Vagina (tissue), 2 donors: ENCODE measurements at regions not wholly inside any gene's neighbourhood (a gene's known extent, or its start where the extent isn't known, plus 50 kb on each side); places are given as distances from the start of the nearest gene placed in this dataset.

Experiments used
- DNase-seq, 2 donors: peaks; one replicate each; pipeline ENCODE4 v3.0.0-alpha.2; 2017; ENCODE audit errors: extremely low spot score in 2 of 2
- H3K27ac ChIP-seq: fragments of 200-600 bp; sonication (generic); one replicate; pipeline ENCODE4 v1.5.1; 2019
- H3K27me3 ChIP-seq: fragments of 200-600 bp; sonication (generic); one replicate; pipeline ENCODE4 v1.5.1; 2019
- H3K36me3 ChIP-seq, 2 donors: fragments of 200-600 bp; sonication (generic); one replicate each; pipeline ENCODE4 v1.5.1; 2017 to 2019
- H3K4me1 ChIP-seq: fragments of 200-600 bp; sonication (generic); one replicate; pipeline ENCODE4 v1.5.1; 2019
- H3K4me3 ChIP-seq, 2 donors: fragments of 200-600 bp; sonication (generic); 1 replicate in 1 of 2; 2 replicates in 1 of 2; pipeline ENCODE4 v1.5.1; 2016 to 2019
- H3K9me3 ChIP-seq: fragments of 200-600 bp; sonication (generic); one replicate; pipeline ENCODE4 v1.5.1; 2019
- POLR2A ChIP-seq, 2 donors: fragments of 450-650 bp; IDR thresholded peaks; one replicate each; pipeline ENCODE4 v1.6.1; 2017; ENCODE audit warnings: antibody characterized with exemption in 2 of 2, mild to moderate bottlenecking in 2 of 2, moderate library complexity in 2 of 2
- POLR2AphosphoS5 ChIP-seq, 2 donors: sonication (generic); formaldehyde crosslinking; IDR thresholded peaks; one replicate each; pipeline ENCODE4 v1.9.0; 2017; ENCODE audit warnings: antibody characterized with exemption in 2 of 2, mild to moderate bottlenecking in 2 of 2, low read depth in 1 of 2; ENCODE audit not compliant: insufficient read depth in 1 of 2
- intact Hi-C: fragments of 100-400 bp; cut with DNase I; formaldehyde crosslinking; loops from one replicate; pipeline ENCODE4 v1.15.1; 2023
- TF ChIP-seq, protein P1 (sequence below), 3 experiments: fragments of 450-650 bp in 2 of 3; fragments of 200-600 bp in 1 of 3; sonication (generic) in 1 of 3; IDR thresholded peaks; one replicate each; pipeline ENCODE4 v1.5.1; 2017 to 2019; ENCODE audit warnings: antibody characterized with exemption in 3 of 3, mild to moderate bottlenecking in 2 of 3, moderate library complexity in 2 of 3

DNA sequence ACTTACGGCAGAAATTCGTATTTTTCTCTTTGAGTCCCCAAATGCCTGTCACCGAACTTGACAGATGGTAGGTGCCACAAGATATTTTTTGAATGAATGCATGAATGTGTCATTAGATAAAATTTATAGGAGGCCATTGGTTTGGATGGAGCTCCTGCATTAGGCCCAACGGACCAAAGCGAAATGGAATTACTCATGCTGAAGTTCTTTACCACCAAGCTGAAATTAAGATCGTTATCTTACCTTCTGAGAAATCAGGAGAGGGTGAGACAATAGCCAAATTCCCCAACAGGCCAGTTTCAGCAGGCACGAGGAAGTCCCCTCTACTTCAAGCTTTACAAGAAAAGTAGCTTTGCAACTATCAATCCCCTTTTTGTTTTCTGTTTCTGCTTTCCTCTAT is 452.5 kb upstream of the ARGLU1 start:
- Histone ChIP-seq H3K4me3 (no peak overlapping the region), H3K36me3 (no peaks in the 10 kb centered on the region), H3K4me1 (no peaks in the 10 kb centered on the region), H3K27me3 (no peaks in the 10 kb centered on the region), H3K27ac (no peak overlapping the region), H3K9me3 (no peaks in the 10 kb centered on the region)
- no peak for TF ChIP-seq POLR2A (IDR thresholded peaks at IDR 0.05)
- TF ChIP-seq, protein P1, sequence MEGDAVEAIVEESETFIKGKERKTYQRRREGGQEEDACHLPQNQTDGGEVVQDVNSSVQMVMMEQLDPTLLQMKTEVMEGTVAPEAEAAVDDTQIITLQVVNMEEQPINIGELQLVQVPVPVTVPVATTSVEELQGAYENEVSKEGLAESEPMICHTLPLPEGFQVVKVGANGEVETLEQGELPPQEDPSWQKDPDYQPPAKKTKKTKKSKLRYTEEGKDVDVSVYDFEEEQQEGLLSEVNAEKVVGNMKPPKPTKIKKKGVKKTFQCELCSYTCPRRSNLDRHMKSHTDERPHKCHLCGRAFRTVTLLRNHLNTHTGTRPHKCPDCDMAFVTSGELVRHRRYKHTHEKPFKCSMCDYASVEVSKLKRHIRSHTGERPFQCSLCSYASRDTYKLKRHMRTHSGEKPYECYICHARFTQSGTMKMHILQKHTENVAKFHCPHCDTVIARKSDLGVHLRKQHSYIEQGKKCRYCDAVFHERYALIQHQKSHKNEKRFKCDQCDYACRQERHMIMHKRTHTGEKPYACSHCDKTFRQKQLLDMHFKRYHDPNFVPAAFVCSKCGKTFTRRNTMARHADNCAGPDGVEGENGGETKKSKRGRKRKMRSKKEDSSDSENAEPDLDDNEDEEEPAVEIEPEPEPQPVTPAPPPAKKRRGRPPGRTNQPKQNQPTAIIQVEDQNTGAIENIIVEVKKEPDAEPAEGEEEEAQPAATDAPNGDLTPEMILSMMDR (IDR thresholded peaks at IDR 0.05) = no peak
- no peak for TF ChIP-seq POLR2AphosphoS5 (IDR thresholded peaks at IDR 0.05; ENCODE audit: insufficient read depth in 1 of 2, low read depth in 1 of 2)
- no peak for DNase-seq
- intact Hi-C loops = no loop called here

DNA sequence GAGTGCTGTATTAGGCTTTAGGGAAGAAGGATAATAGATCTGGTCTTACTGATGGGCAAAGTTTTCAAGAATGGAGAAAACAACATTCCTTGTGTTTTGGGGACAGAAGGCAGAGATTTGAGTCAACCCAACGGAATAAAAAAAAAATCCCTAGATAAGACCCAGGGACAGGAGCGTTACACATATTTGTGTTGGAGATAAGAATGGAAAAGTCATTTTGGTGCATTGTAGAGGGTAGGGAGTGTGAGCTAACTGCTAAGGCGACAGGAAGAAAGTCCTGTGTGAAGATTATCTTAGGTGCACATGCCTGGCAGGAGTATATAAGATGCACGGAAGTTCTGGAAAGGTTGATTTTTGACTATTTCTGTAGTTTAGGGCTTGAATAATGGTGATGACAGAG is 450.3 kb upstream of the ARGLU1 start:
- Histone ChIP-seq H3K9me3 (no peaks in the 10 kb centered on the region), H3K27ac (no peak overlapping the region), H3K4me1 (no peaks in the 10 kb centered on the region), H3K36me3 (no peaks in the 10 kb centered on the region), H3K4me3 (no peak overlapping the region), H3K27me3 (no peaks in the 10 kb centered on the region)
- DNase-seq = no peak
- intact Hi-C loops = no loop called here
- TF ChIP-seq, protein P1 (IDR thresholded peaks at IDR 0.05) = no peak
- TF ChIP-seq POLR2A (IDR thresholded peaks at IDR 0.05) (no peak), POLR2AphosphoS5 (IDR thresholded peaks at IDR 0.05; ENCODE audit: insufficient read depth in 1 of 2, low read depth in 1 of 2) (no peak)

DNA sequence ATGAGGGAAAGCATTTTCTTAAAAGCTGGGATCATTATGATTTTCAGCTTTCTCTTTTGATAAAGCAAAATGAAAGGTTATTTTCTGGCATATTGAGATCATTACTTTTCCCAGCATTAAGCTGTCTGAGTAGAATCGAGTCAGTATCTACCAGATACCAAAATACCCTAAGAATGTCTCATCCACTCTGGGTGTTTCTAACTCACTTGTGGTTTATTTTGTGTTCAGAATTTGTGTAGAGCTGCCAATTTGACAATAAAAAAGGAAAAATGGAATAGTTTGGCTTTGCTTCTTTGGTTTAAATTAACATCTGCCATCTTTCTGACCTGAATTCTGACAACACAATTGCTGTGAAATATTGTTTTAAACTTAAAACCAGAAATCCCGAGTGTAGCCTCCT is 438.7 kb upstream of the ARGLU1 start:
- Histone ChIP-seq H3K4me1 (no peaks in the 10 kb centered on the region), H3K9me3 (no peaks in the 10 kb centered on the region), H3K27ac (no peak overlapping the region), H3K36me3 (no peaks in the 10 kb centered on the region), H3K27me3 (no peaks in the 10 kb centered on the region), H3K4me3 (no peak overlapping the region)
- TF ChIP-seq POLR2AphosphoS5 (IDR thresholded peaks at IDR 0.05; ENCODE audit: insufficient read depth in 1 of 2, low read depth in 1 of 2) (no peak), POLR2A (IDR thresholded peaks at IDR 0.05) (no peak)
- TF ChIP-seq, protein P1 (IDR thresholded peaks at IDR 0.05) = no peak
- no peak for DNase-seq
- intact Hi-C loops = no loop called here

DNA sequence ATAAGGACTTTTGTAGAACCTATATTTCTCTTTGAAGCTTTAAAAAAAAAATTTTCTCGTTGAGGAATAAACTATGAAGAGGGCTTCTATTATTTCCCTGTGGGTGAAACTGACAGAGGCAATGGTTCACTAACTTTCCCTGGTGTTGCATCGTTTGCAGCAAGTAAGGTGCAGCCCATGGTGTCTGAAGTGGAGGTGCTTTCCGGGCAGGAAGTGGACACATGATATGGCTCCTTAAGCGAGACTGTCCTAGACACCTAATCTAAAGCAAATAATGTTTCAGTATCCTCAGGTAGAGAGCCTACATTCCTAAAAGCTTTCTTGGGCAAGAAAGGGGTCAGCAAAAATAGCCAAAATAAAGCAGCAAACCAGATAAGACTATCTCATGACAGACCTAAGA is 437.6 kb upstream of the ARGLU1 start:
- H3K4me1 ChIP-seq = no peaks in the 10 kb centered on the region
- H3K4me3 ChIP-seq = no peak overlapping the region
- no peak overlapping the region for H3K27ac ChIP-seq
- DNase-seq = no peak
- H3K9me3 ChIP-seq = no peaks in the 10 kb centered on the region
- TF ChIP-seq, protein P1 (IDR thresholded peaks at IDR 0.05) = no peak
- TF ChIP-seq POLR2A (IDR thresholded peaks at IDR 0.05) (no peak), POLR2AphosphoS5 (IDR thresholded peaks at IDR 0.05; ENCODE audit: insufficient read depth in 1 of 2, low read depth in 1 of 2) (no peak)
- intact Hi-C loops = no loop called here
- H3K27me3 ChIP-seq = no peaks in the 10 kb centered on the region
- no peaks in the 10 kb centered on the region for H3K36me3 ChIP-seq

DNA sequence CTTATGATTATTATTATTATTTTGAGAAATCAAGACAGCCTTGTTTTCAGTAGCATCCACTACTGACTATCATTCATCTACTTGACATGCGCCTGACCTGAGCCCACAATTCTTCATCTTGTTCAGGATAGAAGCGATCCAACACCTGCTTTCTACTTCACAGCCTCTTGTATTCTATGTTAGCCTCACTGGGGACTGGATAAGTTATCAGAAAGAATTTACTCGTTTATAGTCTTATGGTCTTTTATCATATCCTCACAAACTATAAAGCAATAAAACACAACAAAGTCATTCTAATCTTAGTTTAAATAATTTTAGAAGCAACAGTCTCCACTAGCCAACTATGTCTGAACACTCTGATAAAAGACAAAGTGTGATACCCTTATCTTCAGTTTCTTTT is 436.0 kb upstream of the ARGLU1 start:
- intact Hi-C loops = no loop called here
- Histone ChIP-seq H3K4me1 (no peaks in the 10 kb centered on the region), H3K27me3 (no peaks in the 10 kb centered on the region), H3K4me3 (no peak overlapping the region), H3K27ac (no peak overlapping the region), H3K9me3 (no peaks in the 10 kb centered on the region), H3K36me3 (no peaks in the 10 kb centered on the region)
- DNase-seq = no peak
- no peak for TF ChIP-seq POLR2A (IDR thresholded peaks at IDR 0.05)

DNA sequence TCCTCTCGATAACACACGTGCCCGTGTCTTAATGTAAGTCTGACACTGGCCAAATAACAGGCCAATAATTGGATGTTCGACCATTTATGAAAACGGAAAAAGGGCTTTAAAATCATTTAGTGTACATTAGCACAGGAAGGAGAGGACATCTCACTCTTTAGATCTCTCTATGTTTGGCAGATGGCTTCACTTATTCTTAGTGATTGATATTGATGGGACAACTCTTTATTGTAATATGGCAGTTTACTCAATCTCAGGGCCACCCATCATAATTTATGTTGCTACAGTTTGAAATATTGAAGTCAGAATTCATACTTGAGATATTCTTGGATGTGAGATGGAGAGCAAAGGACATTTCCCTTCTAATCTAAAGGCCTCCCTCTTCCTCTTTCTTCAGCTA is 430.7 kb upstream of the ARGLU1 start:
- H3K9me3 ChIP-seq = no peaks in the 10 kb centered on the region
- no peak for DNase-seq
- H3K4me3 ChIP-seq = no peak overlapping the region
- H3K4me1 ChIP-seq = no peaks in the 10 kb centered on the region
- H3K36me3 ChIP-seq = no peaks in the 10 kb centered on the region
- no peaks in the 10 kb centered on the region for H3K27me3 ChIP-seq
- intact Hi-C loops = no loop called here
- no peak overlapping the region for H3K27ac ChIP-seq
- TF ChIP-seq POLR2AphosphoS5 (IDR thresholded peaks at IDR 0.05; ENCODE audit: insufficient read depth in 1 of 2, low read depth in 1 of 2) = no peak
- TF ChIP-seq POLR2A (IDR thresholded peaks at IDR 0.05) = no peak
- TF ChIP-seq, protein P1 (IDR thresholded peaks at IDR 0.05) = no peak
